HK-2 (cell line): ENCODE measurements at regions not wholly inside any gene's neighbourhood (a gene's known extent, or its start where the extent isn't known, plus 50 kb on each side); places are given as distances from the start of the nearest gene placed in this dataset.

Experiments
- DNase-seq: peaks from one replicate; pipeline ENCODE4 v3.0.0-alpha.2; 2018; ENCODE audit not compliant: unreplicated experiment

DNA sequence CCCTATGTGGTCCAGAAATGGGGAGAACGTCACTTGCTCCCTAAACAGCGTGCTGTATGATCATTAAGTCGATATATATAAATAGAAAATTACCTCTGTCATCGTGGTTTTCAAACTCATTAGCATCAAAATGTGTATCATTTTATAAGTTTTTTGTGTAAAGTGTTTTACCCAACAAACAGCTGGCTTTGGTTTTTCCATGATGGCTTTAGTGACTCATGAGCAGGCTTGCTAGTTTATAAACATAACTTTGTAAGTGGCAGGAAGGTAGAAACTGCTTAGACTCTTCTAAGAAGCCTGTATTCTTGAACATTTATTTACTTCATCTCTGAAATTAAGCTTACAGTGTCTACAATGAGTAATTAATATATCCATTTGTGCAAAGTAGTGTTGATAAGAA is 108.4 kb upstream of the DIPK2B start:
- no peak for DNase-seq

- DNase-seq: no peak
These were observed 106.1 kb upstream of the DIPK2B start for GRCh38 chrX:45306794-45307193.

DNA sequence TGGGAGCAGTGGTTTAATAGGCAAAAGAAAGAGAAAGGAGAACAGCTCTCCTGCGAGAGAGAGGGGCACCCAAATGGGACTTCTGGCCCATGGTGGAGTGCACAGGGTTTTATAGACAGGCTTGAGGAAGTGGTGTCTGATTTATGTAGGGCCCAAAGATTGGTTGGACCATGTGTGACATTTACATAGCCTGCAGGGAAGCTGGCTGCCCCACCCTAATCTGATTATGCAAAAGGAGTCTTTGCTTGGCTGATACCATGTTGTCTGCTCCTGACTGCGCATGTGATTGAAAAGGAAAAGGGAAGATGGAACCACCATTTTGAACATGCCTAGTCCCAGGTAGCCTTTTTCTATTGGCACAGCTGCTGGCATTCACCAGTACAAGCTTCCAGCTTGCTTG is 100.0 kb upstream of the DIPK2B start:
- DNase-seq: no peak

- peak; percentile 9 for DNase-seq
These were observed 94.7 kb upstream of the DIPK2B start for GRCh38 chrX:45295259-45295986.

DNA sequence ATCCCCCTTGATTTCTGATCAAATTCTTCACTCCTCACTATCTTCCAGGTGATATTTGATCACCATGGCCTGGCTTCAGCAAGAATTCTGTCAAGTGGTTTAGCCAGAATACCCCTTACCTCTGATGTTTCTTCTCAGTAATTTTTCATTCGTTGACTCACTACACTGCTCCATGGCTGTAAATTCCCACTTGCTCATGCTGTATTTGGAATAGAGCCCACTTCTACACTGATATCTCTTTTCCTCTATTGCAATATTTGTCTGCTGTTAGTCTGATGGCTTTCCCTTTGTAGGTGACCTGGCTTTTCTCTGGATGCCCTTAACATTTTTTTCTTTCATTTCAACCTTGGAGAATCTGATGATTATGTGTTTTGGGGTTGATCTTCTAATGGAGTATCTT is 73.9 kb upstream of the DIPK2B start:
- no peak for DNase-seq

GRCh38 chrX:45267007-45267406 is 66.3 kb upstream of the DIPK2B start:
- no peak for DNase-seq

DNA sequence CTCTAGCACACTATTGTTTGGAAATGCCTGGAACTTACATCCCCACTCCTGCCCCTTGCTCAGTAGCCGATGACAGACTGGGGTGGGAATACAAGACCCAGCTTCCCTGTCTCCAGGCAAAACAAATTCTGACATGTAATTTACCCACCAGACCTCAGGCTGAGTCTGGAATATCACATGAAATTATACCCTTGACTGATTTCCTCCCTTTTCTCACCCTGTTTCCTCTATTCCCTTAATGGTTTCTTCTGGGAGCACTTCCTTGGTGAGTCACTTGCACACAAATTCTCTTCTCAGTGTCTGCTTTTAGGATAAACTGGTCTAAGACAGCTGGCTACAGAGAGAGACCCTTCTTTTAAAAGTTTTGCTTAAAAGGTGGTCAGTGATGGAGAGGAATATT is 65.8 kb upstream of the DIPK2B start:
- DNase-seq: no peak

DNA sequence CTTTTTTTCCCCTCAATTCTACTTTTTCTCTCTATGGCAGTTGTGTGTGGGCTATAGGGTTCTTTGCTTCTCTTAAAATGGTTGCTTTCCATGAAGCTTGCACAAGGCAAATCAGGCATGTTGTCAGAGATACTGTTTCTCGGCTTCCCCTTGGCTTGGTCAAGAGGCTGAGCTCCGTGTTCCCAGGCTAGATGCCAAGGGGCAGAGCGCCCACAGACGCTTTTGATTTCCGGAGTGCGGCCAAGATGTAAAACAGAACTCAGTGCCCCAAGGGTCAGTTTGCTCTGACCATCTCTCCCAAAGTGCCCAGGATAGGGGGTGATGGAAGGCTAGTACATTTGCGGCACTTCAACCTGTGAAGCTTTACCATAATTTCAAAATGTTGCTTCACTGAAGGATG is 64.2 kb upstream of the DIPK2B start:
- no peak for DNase-seq

- DNase-seq: no peak
These were observed 60.8 kb upstream of the DIPK2B start for GRCh38 chrX:45261471-45261870.

DNA sequence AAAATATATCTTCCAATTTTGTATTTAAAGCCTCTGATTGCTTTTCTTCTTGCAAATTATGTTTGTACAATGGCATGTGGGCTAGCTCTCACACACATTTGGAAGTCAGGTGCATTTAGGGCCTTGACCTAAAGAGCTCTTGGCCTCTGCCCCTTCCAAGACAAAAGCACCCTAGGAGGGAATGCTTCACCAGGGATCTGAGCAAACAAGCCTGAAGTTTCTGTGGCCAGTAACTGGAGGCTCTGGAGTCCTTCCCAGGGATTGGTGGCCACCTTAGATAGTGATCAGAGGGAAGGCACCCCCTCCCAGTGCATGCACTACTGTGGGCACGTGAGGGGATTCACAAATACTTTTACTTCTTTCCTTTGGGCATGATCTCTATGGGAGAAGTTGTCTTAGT is 60.3 kb upstream of the DIPK2B start:
- DNase-seq: no peak

GRCh38 chrX:45258731-45259402 is 58.2 kb upstream of the DIPK2B start:
- no peak for DNase-seq
